Spinal cord (tissue), 9 donors: ENCODE measurements at regions not wholly inside any gene's neighbourhood (a gene's known extent, or its start where the extent isn't known, plus 50 kb on each side); places are given as distances from the start of the nearest gene placed in this dataset.
"Not testable (repeated sequence)": the region's sequence is repeated elsewhere in the genome, so short reads cannot be mapped to it uniquely, and the experiment has no call there.

Experiments
- DNase-seq, 6 donors: peaks; one replicate each; pipeline versions ENCODE4 v3.0.0 to v3.0.0-alpha.2; 2013 to 2015; ENCODE audit warnings: low spot score in 6 of 6, low read depth in 4 of 6
- H3K27ac ChIP-seq: one replicate; pipeline ENCODE4 v1.5.1; 2013; ENCODE audit warnings: low read depth, low read length, control low read depth
- H3K27me3 ChIP-seq: one replicate; pipeline ENCODE4 v1.6.1; 2013; ENCODE audit warnings: low read length; ENCODE audit not compliant: control insufficient read depth, insufficient read depth
- H3K36me3 ChIP-seq: one replicate; pipeline ENCODE4 v1.6.1; 2013; ENCODE audit warnings: low read length; ENCODE audit not compliant: control insufficient read depth, insufficient read depth
- H3K4me1 ChIP-seq: one replicate; pipeline ENCODE4 v1.6.1; 2013; ENCODE audit warnings: low read length; ENCODE audit not compliant: control insufficient read depth, insufficient read depth
- H3K4me3 ChIP-seq: one replicate; pipeline ENCODE4 v1.5.1; 2013; ENCODE audit warnings: low read depth, low read length, control low read depth
- H3K9me3 ChIP-seq: one replicate; pipeline ENCODE4 v1.6.1; 2013; ENCODE audit warnings: low read length; ENCODE audit not compliant: control insufficient read depth, insufficient read depth
- WGBS: methylation state at CpG from one replicate; pipeline ENCODE4 v1.1.5; 2013; ENCODE audit warnings: missing lambda C conversion rate; ENCODE audit not compliant: insufficient coverage; 5-methylcytosine and 5-hydroxymethylcytosine counted together
- donor health status: healthy.

GRCh38 chr16:46396883-46397270 is 224.3 kb downstream of the SHCBP1 start:
- not testable (repeated sequence) for H3K4me3 ChIP-seq, H3K36me3 ChIP-seq, H3K27ac ChIP-seq, H3K27me3 ChIP-seq, H3K9me3 ChIP-seq, H3K4me1 ChIP-seq
- peak in 1 of 6 donors; percentile 2 for DNase-seq
- 61% methylated on average over 14 of the region's 18 CpGs for WGBS

- peak in 2 of 6 donors; percentile 27 to 41 for DNase-seq
- 67% methylated on average over 31 of the region's 31 CpGs for WGBS
Measured at GRCh38 chr16:46396131-46396882, 224.9 kb downstream of the SHCBP1 start.

GRCh38 chr16:46395391-46395921 is 225.7 kb downstream of the SHCBP1 start:
- not testable (repeated sequence) for H3K4me1 ChIP-seq, H3K27ac ChIP-seq, H3K27me3 ChIP-seq, H3K9me3 ChIP-seq, H3K36me3 ChIP-seq, H3K4me3 ChIP-seq
- DNase-seq, result peak in 2 of 6 donors; percentile 34 to 36
- WGBS, result 74% methylated on average over 23 of the region's 23 CpGs

More at GRCh38 chr16:46396131-46396882, 224.9 kb downstream of the SHCBP1 start:
- H3K36me3 ChIP-seq, H3K4me3 ChIP-seq, H3K27ac ChIP-seq, H3K27me3 ChIP-seq, H3K4me1 ChIP-seq, H3K9me3 ChIP-seq: not testable (repeated sequence)

- DNase-seq, result peak in 2 of 6 donors; percentile 0 to 58
- not testable (repeated sequence) for H3K36me3 ChIP-seq, H3K27me3 ChIP-seq, H3K4me3 ChIP-seq, H3K4me1 ChIP-seq, H3K9me3 ChIP-seq, H3K27ac ChIP-seq
- WGBS, result 74% methylated on average over 13 of the region's 17 CpGs
Measured at GRCh38 chr16:46394963-46395362, 226.2 kb downstream of the SHCBP1 start.

GRCh38 chr16:46394149-46394548 is 227.0 kb downstream of the SHCBP1 start:
- not testable (repeated sequence) for H3K27me3 ChIP-seq, H3K36me3 ChIP-seq, H3K4me1 ChIP-seq, H3K27ac ChIP-seq, H3K9me3 ChIP-seq, H3K4me3 ChIP-seq
- peak in 1 of 6 donors; percentile 80 for DNase-seq
- WGBS, result 66% methylated on average over 18 of the region's 18 CpGs

- not testable (repeated sequence) for H3K9me3 ChIP-seq, H3K4me3 ChIP-seq, H3K36me3 ChIP-seq, H3K27ac ChIP-seq, H3K27me3 ChIP-seq, H3K4me1 ChIP-seq
- WGBS, result 69% methylated on average over 18 of the region's 26 CpGs
- DNase-seq, result peak in 2 of 6 donors; percentile 53 to 58
Measured at GRCh38 chr16:46392930-46393722, 228.1 kb downstream of the SHCBP1 start.

- not testable (repeated sequence) for H3K4me1 ChIP-seq, H3K9me3 ChIP-seq, H3K4me3 ChIP-seq, H3K27me3 ChIP-seq, H3K36me3 ChIP-seq, H3K27ac ChIP-seq
- 73% methylated on average over 29 of the region's 29 CpGs for WGBS
- peak in 2 of 6 donors; percentile 9 to 33 for DNase-seq
Measured at GRCh38 chr16:46390660-46391462, 230.3 kb downstream of the SHCBP1 start.

GRCh38 chr16:46389561-46390041 is 231.6 kb downstream of the SHCBP1 start:
- H3K27ac ChIP-seq, H3K9me3 ChIP-seq, H3K27me3 ChIP-seq, H3K4me3 ChIP-seq, H3K4me1 ChIP-seq, H3K36me3 ChIP-seq: not testable (repeated sequence)
- WGBS, result 74% methylated on average over 20 of the region's 20 CpGs
- peak; percentile 84 to 96 (median 89) for DNase-seq

- H3K4me1 ChIP-seq, H3K27ac ChIP-seq, H3K4me3 ChIP-seq, DNase-seq, H3K9me3 ChIP-seq, H3K27me3 ChIP-seq, H3K36me3 ChIP-seq: not testable (repeated sequence)
- WGBS, result 71% methylated on average over 25 of the region's 27 CpGs
Measured at GRCh38 chr16:46388939-46389491, 232.2 kb downstream of the SHCBP1 start.
